Endodermal cell (in vitro differentiated cells): ENCODE measurements at regions not wholly inside any gene's neighbourhood (a gene's known extent, or its start where the extent isn't known, plus 50 kb on each side); places are given as distances from the start of the nearest gene placed in this dataset.

ENCODE experiments used
- DNase-seq: peaks from one replicate; pipeline ENCODE4 v3.0.0-alpha.2; 2017
- H3K27ac ChIP-seq: 2 replicates; pipeline ENCODE4 v1.5.1; 2013; ENCODE audit warnings: mild to moderate bottlenecking, low read depth, low read length, moderate library complexity
- H3K27me3 ChIP-seq: 2 replicates; pipeline ENCODE4 v1.6.1; 2013; ENCODE audit warnings: mild to moderate bottlenecking, low read length, moderate library complexity; ENCODE audit not compliant: insufficient read depth, control insufficient read depth, poor library complexity, severe bottlenecking
- H3K36me3 ChIP-seq: 2 replicates; pipeline ENCODE4 v1.7.0; 2013; ENCODE audit warnings: mild to moderate bottlenecking, low read length, moderate library complexity; ENCODE audit not compliant: control insufficient read depth, insufficient read depth
- H3K4me1 ChIP-seq: one replicate; pipeline ENCODE4 v1.7.0; 2013; ENCODE audit warnings: low read length; ENCODE audit not compliant: control insufficient read depth, insufficient read depth
- H3K4me3 ChIP-seq: 2 replicates; pipeline ENCODE4 v1.5.1; 2013; ENCODE audit warnings: mild to moderate bottlenecking, low read length, moderate library complexity
- H3K9ac ChIP-seq: 2 replicates; pipeline ENCODE4 v1.6.1; 2013; ENCODE audit warnings: mild to moderate bottlenecking, low read length, moderate library complexity; ENCODE audit not compliant: poor library complexity, severe bottlenecking; ENCODE audit errors: extremely low read depth
- H3K9me3 ChIP-seq: 2 replicates; pipeline ENCODE4 v1.6.1; 2013; ENCODE audit warnings: mild to moderate bottlenecking, low read length, moderate library complexity; ENCODE audit not compliant: control insufficient read depth
- H3K27ac Mint-ChIP-seq: 2 replicates; pipeline ENCODE4 v1.8.0; 2020; ENCODE audit warnings: mixed read lengths
- H3K27me3 Mint-ChIP-seq: 2 replicates; pipeline ENCODE4 v1.8.0; 2021; ENCODE audit warnings: mild to moderate bottlenecking, mixed read lengths; ENCODE audit not compliant: insufficient read depth
- H3K36me3 Mint-ChIP-seq: 2 replicates; pipeline ENCODE4 v1.8.0; 2020; ENCODE audit warnings: low read depth, mixed read lengths
- H3K4me1 Mint-ChIP-seq: 2 replicates; pipeline ENCODE4 v1.8.0; 2020; ENCODE audit warnings: mixed read lengths
- H3K4me3 Mint-ChIP-seq: 2 replicates; pipeline ENCODE4 v1.8.0; 2020; ENCODE audit warnings: mild to moderate bottlenecking, moderate library complexity, mixed read lengths
- H3K9me3 Mint-ChIP-seq: 2 replicates; pipeline ENCODE4 v1.8.0; 2020; ENCODE audit warnings: mild to moderate bottlenecking, mixed read lengths
- WGBS, 2 experiments: methylation state at CpG; one replicate each; pipeline versions ENCODE4 v1.1.5 to v1.1.7; 2013; ENCODE audit warnings: missing lambda C conversion rate in 2 of 2, mixed read lengths in 1 of 2; ENCODE audit not compliant: insufficient coverage in 1 of 2, insufficient read length in 1 of 2; 5-methylcytosine and 5-hydroxymethylcytosine counted together
- TF ChIP-seq, protein P1 (sequence below): fragments of 200-600 bp; sonication (generic); conservative IDR thresholded peaks from 2 replicates; pipeline ENCODE4 v1.5.0; 2021; ENCODE audit warnings: antibody characterized with exemption, mild to moderate bottlenecking

DNA sequence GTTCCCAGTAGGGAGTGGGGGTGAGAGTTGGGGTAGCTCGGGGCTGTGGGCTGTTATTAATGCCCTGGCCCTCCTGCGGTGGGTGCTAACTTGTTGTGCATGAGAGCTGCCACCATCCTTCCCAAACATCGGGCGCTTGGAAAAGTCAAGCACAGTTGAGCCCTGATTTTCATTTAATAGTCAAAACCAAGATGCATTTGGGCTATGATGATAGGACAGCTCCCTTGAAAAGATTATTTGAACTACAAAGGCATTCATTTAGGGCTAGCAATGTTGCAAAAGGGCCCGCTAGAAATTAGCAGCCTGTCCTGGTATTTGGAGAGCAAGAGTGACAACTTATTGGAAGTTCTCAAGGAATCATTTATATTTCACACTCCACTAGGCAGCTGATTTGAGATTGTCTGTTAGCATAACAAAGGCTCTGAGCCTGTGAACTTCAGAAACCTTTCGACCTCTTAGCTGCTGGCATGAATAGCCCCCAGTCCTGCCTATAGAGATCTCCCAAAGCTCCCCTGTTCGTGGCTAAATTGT is 128.2 kb upstream of the TMEM161B start:
- Mint-ChIP-seq H3K9me3 (no peaks in the 10 kb centered on the region), H3K36me3 (no peaks in the 10 kb centered on the region), H3K27ac (no peak overlapping the region), H3K4me3 (peak overlapping the region; percentile 11), H3K4me1 (peaks cover 39% of the 10 kb centered on the region), H3K27me3 (peaks cover 64% of the 10 kb centered on the region)
- Histone ChIP-seq H3K9ac (no peak overlapping the region), H3K9me3 (no peaks in the 10 kb centered on the region), H3K27me3 (peaks cover 86% of the 10 kb centered on the region), H3K36me3 (no peaks in the 10 kb centered on the region), H3K4me1 (no peaks in the 10 kb centered on the region), H3K27ac (peak overlapping the region; percentile 100), H3K4me3 (no peak overlapping the region)
- TF ChIP-seq, protein P1, sequence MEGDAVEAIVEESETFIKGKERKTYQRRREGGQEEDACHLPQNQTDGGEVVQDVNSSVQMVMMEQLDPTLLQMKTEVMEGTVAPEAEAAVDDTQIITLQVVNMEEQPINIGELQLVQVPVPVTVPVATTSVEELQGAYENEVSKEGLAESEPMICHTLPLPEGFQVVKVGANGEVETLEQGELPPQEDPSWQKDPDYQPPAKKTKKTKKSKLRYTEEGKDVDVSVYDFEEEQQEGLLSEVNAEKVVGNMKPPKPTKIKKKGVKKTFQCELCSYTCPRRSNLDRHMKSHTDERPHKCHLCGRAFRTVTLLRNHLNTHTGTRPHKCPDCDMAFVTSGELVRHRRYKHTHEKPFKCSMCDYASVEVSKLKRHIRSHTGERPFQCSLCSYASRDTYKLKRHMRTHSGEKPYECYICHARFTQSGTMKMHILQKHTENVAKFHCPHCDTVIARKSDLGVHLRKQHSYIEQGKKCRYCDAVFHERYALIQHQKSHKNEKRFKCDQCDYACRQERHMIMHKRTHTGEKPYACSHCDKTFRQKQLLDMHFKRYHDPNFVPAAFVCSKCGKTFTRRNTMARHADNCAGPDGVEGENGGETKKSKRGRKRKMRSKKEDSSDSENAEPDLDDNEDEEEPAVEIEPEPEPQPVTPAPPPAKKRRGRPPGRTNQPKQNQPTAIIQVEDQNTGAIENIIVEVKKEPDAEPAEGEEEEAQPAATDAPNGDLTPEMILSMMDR, result no peak
- DNase-seq, result peak; percentile 83
- WGBS, 2 experiments, result 13 to 21% methylated on average over 1 to 7 of the region's 7 CpGs

DNA sequence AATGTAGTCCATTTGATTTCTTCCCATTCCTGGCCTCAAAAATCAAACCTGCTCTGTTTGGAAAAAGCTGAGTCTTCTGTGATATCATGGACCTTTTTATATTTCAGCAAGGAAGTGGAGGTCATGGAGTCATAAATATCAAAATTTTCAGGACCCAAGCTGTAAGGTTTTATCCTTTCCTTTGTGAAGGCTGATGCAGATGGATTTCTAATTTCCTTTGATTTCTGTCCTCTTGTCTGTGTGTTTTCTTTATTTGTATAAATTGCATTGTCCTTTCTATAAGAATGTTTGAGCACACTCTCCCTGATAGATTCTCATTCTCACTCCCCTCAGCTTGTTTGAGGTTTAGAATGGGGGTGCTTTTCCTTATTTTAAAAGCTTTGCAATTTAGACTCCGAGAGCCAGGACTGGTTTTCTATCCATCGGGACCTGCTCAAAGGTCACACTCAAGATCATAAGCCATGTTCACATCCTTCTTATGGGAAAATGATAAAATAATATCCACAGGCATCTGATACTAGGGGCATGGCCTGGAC is 127.4 kb upstream of the TMEM161B start:
- Mint-ChIP-seq H3K4me1 (peaks cover 41% of the 10 kb centered on the region), H3K36me3 (no peaks in the 10 kb centered on the region), H3K27ac (no peak overlapping the region), H3K27me3 (peaks cover 65% of the 10 kb centered on the region), H3K9me3 (no peaks in the 10 kb centered on the region), H3K4me3 (no peak overlapping the region)
- H3K9me3 ChIP-seq, result no peaks in the 10 kb centered on the region
- no peak for DNase-seq
- peak overlapping the region; percentile 100 for H3K27ac ChIP-seq
- no peak overlapping the region for H3K9ac ChIP-seq
- no peaks in the 10 kb centered on the region for H3K4me1 ChIP-seq
- 88 to 100% methylated on average over 1 to 2 of the region's 2 CpGs for WGBS, 2 experiments
- peaks cover 92% of the 10 kb centered on the region for H3K27me3 ChIP-seq
- TF ChIP-seq, protein P1, result no peak
- no peak overlapping the region for H3K4me3 ChIP-seq
- no peaks in the 10 kb centered on the region for H3K36me3 ChIP-seq

DNA sequence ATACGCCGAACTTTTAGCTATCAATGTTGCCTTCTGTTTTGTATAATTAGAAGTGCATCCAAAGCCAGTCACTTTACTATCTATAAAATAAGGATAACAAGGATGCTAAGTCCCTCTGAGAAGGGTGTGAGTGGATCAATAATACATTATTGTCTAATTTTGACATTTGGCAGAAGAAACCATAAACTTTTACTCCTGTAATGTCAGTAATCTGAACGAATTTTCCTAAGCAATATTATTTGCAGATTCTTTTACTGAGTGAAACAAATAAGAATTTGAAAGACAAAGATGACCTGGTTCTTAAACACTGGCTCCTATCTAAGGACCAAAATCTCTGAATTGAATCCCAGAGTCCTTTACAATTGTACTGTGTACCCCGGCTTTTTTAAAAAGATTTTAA is 126.6 kb upstream of the TMEM161B start:
- Mint-ChIP-seq H3K27ac (no peak overlapping the region), H3K36me3 (no peaks in the 10 kb centered on the region), H3K9me3 (no peaks in the 10 kb centered on the region), H3K4me1 (peaks cover 45% of the 10 kb centered on the region), H3K27me3 (peaks cover 73% of the 10 kb centered on the region), H3K4me3 (no peak overlapping the region)
- Histone ChIP-seq H3K27me3 (peaks cover 92% of the 10 kb centered on the region), H3K4me3 (no peak overlapping the region), H3K36me3 (no peaks in the 10 kb centered on the region), H3K27ac (peak overlapping the region; percentile 88), H3K9ac (no peak overlapping the region), H3K4me1 (no peaks in the 10 kb centered on the region), H3K9me3 (no peaks in the 10 kb centered on the region)
- TF ChIP-seq, protein P1, result no peak
- 59% methylated on average over 3 of the region's 4 CpGs; no CpG with 5 or more reads in 1 of the 2 experiments for WGBS, 2 experiments
- DNase-seq, result no peak
